H1 (cell line): ENCODE measurements at regions not wholly inside any gene's neighbourhood (a gene's known extent, or its start where the extent isn't known, plus 50 kb on each side); places are given as distances from the start of the nearest gene placed in this dataset.

Experiments
- CTCF ChIA-PET: fragments of 300-600 bp; sonication (Branson Sonifier 250); formaldehyde crosslinking; loops from one replicate; lab custom pipeline; 2021; ENCODE audit not compliant: partially characterized antibody; lab: Charles Lee
- POLR2A ChIA-PET: fragments of 300-600 bp; sonication (Branson Sonifier 250); formaldehyde crosslinking; loops from one replicate; lab custom pipeline; 2021; ENCODE audit warnings: inconsistent platforms; ENCODE audit not compliant: partially characterized antibody; lab: Charles Lee
- DNase-seq, 2 experiments: peaks; one replicate each; pipeline versions ENCODE4 v3.0.0 to v3.0.0-alpha.2; 2010 to 2022; ENCODE audit warnings: low spot score in 2 of 2, low read depth in 1 of 2, mixed read lengths in 1 of 2
- FAIRE-seq: peaks from 2 replicates; lab custom pipeline; 2011; peaks lifted over from hg19 to GRCh38; lab: Jason Lieb, UNC
- H2AFZ ChIP-seq: 2 replicates; pipeline ENCODE4 v1.8.1; 2012; ENCODE audit warnings: low read length, inconsistent platforms
- H2AK5ac ChIP-seq: 2 replicates; pipeline ENCODE4 v1.6.1; 2013; ENCODE audit warnings: low read depth, low read length
- H2BK120ac ChIP-seq: replicated peaks from 2 replicates; pipeline ENCODE3; 2013; ENCODE audit warnings: low read depth, low read length, inconsistent platforms
- H2BK12ac ChIP-seq: 2 replicates; pipeline ENCODE4 v1.6.1; 2013; ENCODE audit warnings: low read depth, low read length
- H2BK15ac ChIP-seq: 2 replicates; pipeline ENCODE4 v1.6.1; 2013; ENCODE audit warnings: low read length
- H2BK20ac ChIP-seq: 2 replicates; pipeline ENCODE4 v1.6.1; 2013; ENCODE audit warnings: low read length
- H2BK5ac ChIP-seq: 2 replicates; pipeline ENCODE4 v1.6.1; 2013; ENCODE audit warnings: low read depth, low read length
- H3K14ac ChIP-seq: 2 replicates; pipeline ENCODE4 v1.6.1; 2013; ENCODE audit warnings: inconsistent platforms; ENCODE audit not compliant: insufficient read length
- H3K18ac ChIP-seq: 2 replicates; pipeline ENCODE4 v1.6.1; 2013; ENCODE audit warnings: low read length; ENCODE audit errors: extremely low read depth
- H3K23ac ChIP-seq: 2 replicates; pipeline ENCODE4 v1.6.1; 2013; ENCODE audit warnings: inconsistent platforms; ENCODE audit not compliant: insufficient read length
- H3K23me2 ChIP-seq: 2 replicates; pipeline ENCODE4 v1.6.1; 2013; ENCODE audit warnings: low read depth, low read length
- H3K27ac ChIP-seq: 2 replicates; pipeline ENCODE4 v1.6.1; 2011; ENCODE audit warnings: low read depth, low read length, inconsistent platforms
- H3K27me3 ChIP-seq, 4 experiments: replicated peaks in 1 of 4; 1 replicate in 1 of 4; 2 replicates in 3 of 4; pipeline versions ENCODE4 v1.6.1 to v1.8.1; 2011 to 2013; ENCODE audit warnings: low read length in 3 of 4, mild to moderate bottlenecking in 3 of 4, inconsistent platforms in 2 of 4, mixed read lengths in 2 of 4, moderate library complexity in 1 of 4; ENCODE audit not compliant: control insufficient read depth in 3 of 4, insufficient read depth in 3 of 4; ENCODE audit errors: extremely low read depth in 1 of 4
- H3K36me3 ChIP-seq, 4 experiments: 2 replicates each; pipeline versions ENCODE4 v1.6.1 to v1.8.1; 2011 to 2013; ENCODE audit warnings: mild to moderate bottlenecking in 4 of 4, low read length in 3 of 4, moderate library complexity in 2 of 4, control low read depth in 1 of 4, inconsistent platforms in 1 of 4; ENCODE audit not compliant: insufficient read depth in 4 of 4, control insufficient read depth in 2 of 4
- H3K4ac ChIP-seq: replicated peaks from 2 replicates; pipeline ENCODE3; 2013; ENCODE audit warnings: low read length, low read depth, mixed read lengths, inconsistent platforms; ENCODE audit not compliant: insufficient read length
- H3K4me1 ChIP-seq, 4 experiments: replicated peaks in 1 of 4; 1 replicate in 1 of 4; 2 replicates in 3 of 4; pipeline versions ENCODE4 v1.6.1 to v1.8.1; 2011 to 2013; ENCODE audit warnings: low read length in 3 of 4, inconsistent platforms in 2 of 4, mixed read lengths in 1 of 4; ENCODE audit not compliant: insufficient read depth in 4 of 4, control insufficient read depth in 3 of 4
- H3K4me2 ChIP-seq, 2 experiments: 2 replicates each; pipeline versions ENCODE4 v1.6.1 to v1.8.1; 2011 to 2013; ENCODE audit warnings: low read depth in 2 of 2, low read length in 2 of 2, control low read depth in 1 of 2, inconsistent platforms in 1 of 2, mild to moderate bottlenecking in 1 of 2; ENCODE audit not compliant: insufficient read depth in 1 of 2
- H3K4me3 ChIP-seq, 4 experiments: fragments of 200-600, 300-600 bp in 1 of 4; sonication (generic), shearing (Covaris generic), sonication (Bioruptor Twin) in 1 of 4; 2 replicates each; pipeline versions ENCODE4 v1.5.1 to v1.8.1; 2011 to 2016; ENCODE audit warnings: low read length in 4 of 4, low read depth in 3 of 4, control low read depth in 2 of 4, inconsistent platforms in 2 of 4, mild to moderate bottlenecking in 2 of 4, mixed read lengths in 1 of 4, moderate library complexity in 1 of 4; ENCODE audit not compliant: insufficient read depth in 2 of 4; ENCODE audit errors: extremely low read depth in 1 of 4
- H3K56ac ChIP-seq: replicated peaks from 2 replicates; pipeline ENCODE3; 2013; ENCODE audit warnings: low read depth, mild to moderate bottlenecking, mixed read lengths, low read length, inconsistent platforms; ENCODE audit not compliant: insufficient read length
- H3K79me1 ChIP-seq: 2 replicates; pipeline ENCODE4 v1.6.1; 2013; ENCODE audit warnings: low read depth, low read length, control low read depth
- H3K79me2 ChIP-seq, 2 experiments: 2 replicates each; pipeline versions ENCODE4 v1.6.1 to v1.8.1; 2012 to 2013; ENCODE audit warnings: low read length in 2 of 2, mild to moderate bottlenecking in 2 of 2, inconsistent platforms in 1 of 2; ENCODE audit not compliant: insufficient read depth in 2 of 2, control insufficient read depth in 1 of 2
- H3K9ac ChIP-seq, 4 experiments: replicated peaks in 1 of 4; 1 replicate in 1 of 4; 2 replicates in 3 of 4; pipeline versions ENCODE4 v1.6.1 to v1.8.1; 2011 to 2013; ENCODE audit warnings: low read depth in 3 of 4, low read length in 3 of 4, control low read depth in 2 of 4, mild to moderate bottlenecking in 2 of 4, moderate library complexity in 2 of 4, inconsistent platforms in 1 of 4; ENCODE audit errors: extremely low read depth in 1 of 4
- H3K9me3 ChIP-seq, 2 experiments: 2 replicates each; pipeline versions ENCODE4 v1.6.1 to v1.8.1; 2012 to 2013; ENCODE audit warnings: mild to moderate bottlenecking in 2 of 2, moderate library complexity in 2 of 2, control low read depth in 1 of 2, inconsistent platforms in 1 of 2, low read depth in 1 of 2, low read length in 1 of 2, mixed read lengths in 1 of 2; ENCODE audit not compliant: insufficient read depth in 2 of 2
- H4K20me1 ChIP-seq, 2 experiments: replicated peaks in 1 of 2; 2 replicates each; pipeline versions ENCODE3 to v1.8.1; 2011 to 2013; ENCODE audit warnings: inconsistent platforms in 2 of 2, low read length in 2 of 2, mild to moderate bottlenecking in 1 of 2; ENCODE audit not compliant: insufficient read depth in 2 of 2, control insufficient read depth in 1 of 2
- H4K5ac ChIP-seq: 2 replicates; pipeline ENCODE4 v1.6.1; 2013; ENCODE audit warnings: low read length, low read depth, mixed read lengths, inconsistent platforms; ENCODE audit not compliant: insufficient read length
- H4K8ac ChIP-seq: 2 replicates; pipeline ENCODE4 v1.8.0; 2013; ENCODE audit warnings: mild to moderate bottlenecking, moderate library complexity, low read length, inconsistent platforms; ENCODE audit not compliant: insufficient read depth; ENCODE audit errors: extremely low read depth
- H4K91ac ChIP-seq: replicated peaks from 2 replicates; pipeline ENCODE3; 2013; ENCODE audit warnings: low read length, mixed read lengths, inconsistent platforms; ENCODE audit not compliant: insufficient read length
- RAD21 ChIP-seq, 2 experiments: IDR thresholded peaks in 1 of 2; conservative IDR thresholded peaks in 1 of 2; 2 replicates each; pipeline ENCODE4 v1.6.1; 2011; ENCODE audit warnings: low read depth in 2 of 2, low read length in 2 of 2, improper control_type of control experiment in 1 of 2, inconsistent platforms in 1 of 2, mild to moderate bottlenecking in 1 of 2, moderate library complexity in 1 of 2
- RBBP5 ChIP-seq: IDR thresholded peaks from 2 replicates; pipeline ENCODE4 v1.7.1; 2012; ENCODE audit warnings: low read depth, mild to moderate bottlenecking, inconsistent platforms, low read length, moderate library complexity, borderline replicate concordance
- SIN3A ChIP-seq, 2 experiments: IDR thresholded peaks in 1 of 2; conservative IDR thresholded peaks in 1 of 2; 2 replicates each; pipeline ENCODE4 v1.6.1; 2011 to 2012; ENCODE audit warnings: low read length in 2 of 2, improper control_type of control experiment in 1 of 2, low read depth in 1 of 2, mild to moderate bottlenecking in 1 of 2
- SRF ChIP-seq: IDR thresholded peaks from 2 replicates; pipeline ENCODE4 v1.6.1; 2011; ENCODE audit warnings: mild to moderate bottlenecking, low read depth, low read length, moderate library complexity
- WGBS, 2 experiments: shearing (Covaris generic) in 1 of 2; methylation state at CpG; one replicate each; pipeline versions ENCODE4 v1.1.6 to v1.1.7; 2013 to 2015; ENCODE audit warnings: low lambda C conversion rate in 2 of 2, mixed read lengths in 2 of 2, inconsistent platforms in 1 of 2, low coverage in 1 of 2, missing lambda C conversion rate in 1 of 2; ENCODE audit not compliant: insufficient replicate concordance in 2 of 2, insufficient coverage in 1 of 2, insufficient read length in 1 of 2; ENCODE audit errors: extremely low coverage in 1 of 2, missing lambda C conversion rate in 1 of 2; 5-methylcytosine and 5-hydroxymethylcytosine counted together
- TF ChIP-seq, protein P1 (sequence below), 3 experiments: IDR thresholded peaks; 1 replicate in 2 of 3; 2 replicates in 1 of 3; pipeline versions ENCODE4 v1.5.1 to v1.6.1; 2011; ENCODE audit warnings: low read length in 3 of 3, mild to moderate bottlenecking in 3 of 3, inconsistent platforms in 2 of 3, low read depth in 1 of 3, moderate library complexity in 1 of 3; ENCODE audit not compliant: insufficient read depth in 1 of 3; ENCODE audit errors: control extremely low read depth in 1 of 3

- no peaks in the 10 kb centered on the region for H3K23me2 ChIP-seq
- no peak overlapping the region for H4K91ac ChIP-seq
- H3K4me3 ChIP-seq: no peak overlapping the region
- H2AK5ac ChIP-seq: no peak overlapping the region
- no peak overlapping the region for H2BK5ac ChIP-seq
- H3K4me2 ChIP-seq: no peak overlapping the region
- TF ChIP-seq RAD21 (IDR thresholded peaks at IDR 0.05 in 1 of 2, conservative IDR thresholded peaks at IDR 0.05 in 1 of 2; ENCODE audit: low read depth in 2 of 2, low read length in 2 of 2) (peak; percentile 93), RBBP5 (no peak), SIN3A (conservative IDR thresholded peaks at IDR 0.05 in 1 of 2, IDR thresholded peaks at IDR 0.05 in 1 of 2; ENCODE audit: low read depth in 1 of 2, low read length in 2 of 2) (no peak), SRF (no peak)
- TF ChIP-seq, protein P1, sequence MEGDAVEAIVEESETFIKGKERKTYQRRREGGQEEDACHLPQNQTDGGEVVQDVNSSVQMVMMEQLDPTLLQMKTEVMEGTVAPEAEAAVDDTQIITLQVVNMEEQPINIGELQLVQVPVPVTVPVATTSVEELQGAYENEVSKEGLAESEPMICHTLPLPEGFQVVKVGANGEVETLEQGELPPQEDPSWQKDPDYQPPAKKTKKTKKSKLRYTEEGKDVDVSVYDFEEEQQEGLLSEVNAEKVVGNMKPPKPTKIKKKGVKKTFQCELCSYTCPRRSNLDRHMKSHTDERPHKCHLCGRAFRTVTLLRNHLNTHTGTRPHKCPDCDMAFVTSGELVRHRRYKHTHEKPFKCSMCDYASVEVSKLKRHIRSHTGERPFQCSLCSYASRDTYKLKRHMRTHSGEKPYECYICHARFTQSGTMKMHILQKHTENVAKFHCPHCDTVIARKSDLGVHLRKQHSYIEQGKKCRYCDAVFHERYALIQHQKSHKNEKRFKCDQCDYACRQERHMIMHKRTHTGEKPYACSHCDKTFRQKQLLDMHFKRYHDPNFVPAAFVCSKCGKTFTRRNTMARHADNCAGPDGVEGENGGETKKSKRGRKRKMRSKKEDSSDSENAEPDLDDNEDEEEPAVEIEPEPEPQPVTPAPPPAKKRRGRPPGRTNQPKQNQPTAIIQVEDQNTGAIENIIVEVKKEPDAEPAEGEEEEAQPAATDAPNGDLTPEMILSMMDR (IDR thresholded peaks at IDR 0.05; ENCODE audit: control extremely low read depth in 1 of 3, insufficient read depth in 1 of 3, low read depth in 1 of 3, low read length in 3 of 3): peak; percentile 62 to 89 (median 68)
- H3K79me1 ChIP-seq: no peaks in the 10 kb centered on the region
- H2AFZ ChIP-seq: peak overlapping the region; percentile 54; the same call in 1 of the 2 replicates
- FAIRE-seq (peak; percentile 82), DNase-seq (peak in 1 of 2 experiments; percentile 9)
- no peak overlapping the region for H3K4ac ChIP-seq
- H3K18ac ChIP-seq: no peak overlapping the region
- H2BK12ac ChIP-seq: no peak overlapping the region
- peaks cover 0 to 6% (median 4%) of the 10 kb centered on the region in 4 experiments; a peak in 3 of 7 replicates for H3K4me1 ChIP-seq
- CTCF ChIA-PET: interaction anchor here (0.9 to 2.9 kb wide), 6 partner anchors 11 to 566 kb away, joined by 3 to 15 read pairs (median 4); no protein-coding TSS in a partner anchor
- no peak overlapping the region for H3K9ac ChIP-seq
- no peak overlapping the region for H3K27ac ChIP-seq
- H2BK15ac ChIP-seq: no peak overlapping the region
- H4K20me1 ChIP-seq: no peaks in the 10 kb centered on the region
- H4K8ac ChIP-seq: no peak overlapping the region
- no peak overlapping the region for H3K56ac ChIP-seq
- H2BK120ac ChIP-seq: no peak overlapping the region
- no peak overlapping the region for H4K5ac ChIP-seq
- H3K23ac ChIP-seq: no peak overlapping the region
- H3K79me2 ChIP-seq: no peaks in the 10 kb centered on the region
- no peaks in the 10 kb centered on the region for H3K36me3 ChIP-seq
- POLR2A ChIA-PET: no interaction called here
- WGBS, 2 experiments: 52% methylated on average over 2 of the region's 2 CpGs; no CpG with 5 or more reads in 1 of the 2 experiments
- H2BK20ac ChIP-seq: no peak overlapping the region
- no peaks in the 10 kb centered on the region for H3K27me3 ChIP-seq
- no peaks in the 10 kb centered on the region for H3K9me3 ChIP-seq
- H3K14ac ChIP-seq: no peak overlapping the region
These were observed 466.9 kb upstream of the NRSN1 start for GRCh38 chr6:23659125-23659524.
